CD4-positive, alpha-beta T cell treated with Interferon alpha-2 for 1 hour (primary cell): ENCODE measurements at regions not wholly inside any gene's neighbourhood (a gene's known extent, or its start where the extent isn't known, plus 50 kb on each side); places are given as distances from the start of the nearest gene placed in this dataset.

ENCODE experiments used
- DNase-seq, 2 donors: peaks; one replicate each; pipeline ENCODE4 v3.0.0-alpha.2; 2020 to 2022

DNA sequence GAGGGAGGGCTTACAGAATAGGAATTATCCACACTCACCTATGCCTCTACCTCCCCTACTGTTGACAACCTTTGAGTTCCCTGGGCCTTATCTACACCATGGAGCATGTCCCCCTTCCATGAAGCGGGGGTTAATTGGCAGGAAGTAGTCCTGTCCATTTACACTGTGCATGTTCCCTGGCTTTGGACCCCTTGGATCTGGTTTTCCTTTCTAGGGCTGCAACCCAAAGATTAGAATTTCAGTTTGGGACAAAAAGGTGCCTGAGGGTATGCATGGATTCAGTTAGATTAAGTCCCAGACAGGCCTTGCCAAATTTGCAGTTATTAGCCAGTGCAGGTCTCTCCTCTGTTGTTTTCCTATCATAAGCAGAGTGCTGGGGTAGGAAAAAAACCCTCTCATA is 180.3 kb downstream of the CMPK2 start:
- no peak for DNase-seq

DNA sequence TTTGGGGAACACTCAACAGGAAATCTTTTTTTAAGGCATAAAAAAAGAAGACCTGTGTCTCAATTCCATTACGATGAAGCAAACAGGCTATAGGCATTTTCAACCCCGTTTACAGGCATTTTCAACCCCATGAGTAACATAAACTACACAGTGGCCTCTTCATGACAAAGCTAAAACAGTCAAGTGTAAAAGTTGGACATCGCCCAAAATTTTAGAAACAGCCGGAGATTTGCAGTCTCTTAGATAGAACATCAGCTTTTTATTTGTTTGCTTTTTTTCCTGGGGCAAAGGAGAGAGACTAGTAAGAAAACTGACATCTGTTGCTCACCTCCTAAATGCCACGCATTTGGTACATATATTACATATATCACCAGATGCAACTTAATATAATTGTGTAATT is 173.7 kb downstream of the CMPK2 start:
- no peak for DNase-seq

DNA sequence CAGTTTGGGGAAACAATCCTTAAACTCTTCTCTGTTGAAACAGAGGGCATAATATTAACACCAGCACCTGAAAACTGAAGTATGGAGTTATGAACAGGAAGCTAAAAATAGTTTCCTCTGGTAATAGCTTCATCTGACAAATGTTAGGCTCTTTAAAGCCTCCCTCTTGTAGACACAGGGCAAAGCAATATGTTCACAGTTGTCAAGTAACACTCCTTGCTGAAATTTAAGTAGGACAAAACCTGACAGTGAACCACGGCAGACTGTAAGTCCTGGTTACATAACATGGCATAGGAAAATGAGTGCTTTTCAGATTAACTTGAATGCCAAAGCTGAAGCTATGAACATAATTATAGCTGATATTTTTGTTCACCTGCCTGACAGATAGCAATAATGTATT is 172.9 kb downstream of the CMPK2 start:
- DNase-seq: no peak

DNA sequence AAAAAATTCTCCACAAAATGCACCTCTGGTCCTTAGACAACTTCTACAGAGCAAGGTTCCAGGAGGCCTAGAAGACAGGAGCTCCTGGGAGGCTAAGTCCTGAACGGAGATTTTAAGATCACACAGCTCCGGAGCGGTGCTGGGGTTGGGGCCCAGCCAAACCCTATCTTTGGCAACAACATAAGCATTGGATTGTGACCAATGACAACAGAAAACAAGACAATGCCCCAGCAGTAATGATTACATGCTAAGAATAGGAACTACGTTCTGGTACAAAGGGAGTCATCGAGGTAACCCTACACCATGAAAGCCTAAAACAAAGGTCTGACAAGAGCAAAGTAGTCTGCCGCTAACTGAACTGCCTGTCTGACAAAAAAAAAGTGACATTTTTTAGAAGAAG is 171.2 kb downstream of the CMPK2 start:
- DNase-seq: no peak

DNA sequence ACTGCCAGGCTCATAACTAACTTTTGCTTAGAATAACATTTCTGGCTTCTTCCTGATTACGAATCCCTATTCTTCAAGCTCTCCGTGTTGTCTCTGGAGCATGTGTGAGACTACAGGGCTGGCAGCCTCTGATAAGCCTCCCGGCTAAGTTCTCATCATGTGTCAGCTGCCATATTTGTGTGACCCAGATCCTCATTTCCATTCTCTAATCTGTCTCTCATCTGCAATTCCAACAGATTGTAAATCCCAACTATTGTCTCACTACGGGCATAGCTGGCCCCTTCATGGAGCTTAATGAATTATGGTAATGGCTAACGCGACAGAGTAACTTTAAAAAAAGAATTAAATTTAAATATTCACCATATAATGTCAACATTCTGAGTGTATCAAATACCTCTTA is 165.4 kb downstream of the CMPK2 start:
- DNase-seq: no peak

DNA sequence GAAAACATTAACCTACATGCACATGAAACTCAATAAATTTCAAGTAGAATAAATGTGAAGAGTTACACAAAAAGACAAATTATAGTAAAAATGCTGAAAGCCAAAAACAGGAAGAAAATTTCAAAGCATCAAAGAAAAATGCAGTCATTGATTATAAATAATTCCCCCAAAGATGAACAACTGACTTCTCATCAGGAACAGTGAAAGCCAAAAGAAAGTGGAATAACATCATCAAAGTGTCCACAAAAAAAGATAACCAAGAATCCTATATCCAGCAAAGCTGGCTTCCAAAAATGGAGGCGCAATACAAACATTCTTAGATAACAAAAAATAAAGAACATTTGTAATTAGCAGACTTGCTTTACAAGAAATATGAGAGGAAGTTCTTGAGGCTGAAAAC is 161.6 kb downstream of the CMPK2 start:
- no peak for DNase-seq

DNA sequence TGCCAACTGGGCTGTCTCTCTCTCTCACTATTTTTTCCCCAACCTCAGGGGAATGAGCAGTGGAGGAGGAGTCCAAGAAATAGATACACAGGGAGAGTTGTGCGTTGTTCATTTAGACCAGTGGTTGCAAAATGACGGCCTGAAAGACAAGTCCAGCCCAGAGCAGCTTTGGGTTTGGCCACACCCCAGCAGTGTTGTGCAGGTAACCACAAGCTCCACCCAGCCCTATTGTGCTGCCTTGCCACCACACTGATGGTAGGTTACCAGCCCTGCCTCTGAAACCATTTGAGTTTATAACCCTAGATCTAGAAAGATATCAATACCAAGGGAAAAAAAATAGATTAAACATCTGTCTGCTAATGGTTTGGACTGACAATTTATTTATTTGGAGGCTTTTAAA is 144.3 kb downstream of the CMPK2 start:
- no peak for DNase-seq

DNA sequence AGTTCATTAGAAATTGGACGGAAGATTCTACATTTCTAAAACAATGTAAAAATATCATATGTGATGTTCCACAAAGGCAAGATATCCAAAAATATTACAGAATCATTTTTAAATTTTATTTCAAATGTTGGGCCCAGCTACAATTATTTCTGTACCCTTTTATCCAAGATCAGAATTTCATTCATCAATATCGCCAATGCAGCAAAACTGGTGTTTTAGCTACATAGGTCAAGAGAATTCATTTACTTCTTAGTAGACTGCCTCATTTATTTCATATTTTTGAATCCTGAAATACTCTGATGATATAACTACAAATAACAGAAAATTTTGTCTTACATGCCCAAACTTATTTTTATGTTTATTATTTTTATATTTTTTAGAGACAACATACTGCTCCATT is 143.1 kb downstream of the CMPK2 start:
- no peak for DNase-seq

DNA sequence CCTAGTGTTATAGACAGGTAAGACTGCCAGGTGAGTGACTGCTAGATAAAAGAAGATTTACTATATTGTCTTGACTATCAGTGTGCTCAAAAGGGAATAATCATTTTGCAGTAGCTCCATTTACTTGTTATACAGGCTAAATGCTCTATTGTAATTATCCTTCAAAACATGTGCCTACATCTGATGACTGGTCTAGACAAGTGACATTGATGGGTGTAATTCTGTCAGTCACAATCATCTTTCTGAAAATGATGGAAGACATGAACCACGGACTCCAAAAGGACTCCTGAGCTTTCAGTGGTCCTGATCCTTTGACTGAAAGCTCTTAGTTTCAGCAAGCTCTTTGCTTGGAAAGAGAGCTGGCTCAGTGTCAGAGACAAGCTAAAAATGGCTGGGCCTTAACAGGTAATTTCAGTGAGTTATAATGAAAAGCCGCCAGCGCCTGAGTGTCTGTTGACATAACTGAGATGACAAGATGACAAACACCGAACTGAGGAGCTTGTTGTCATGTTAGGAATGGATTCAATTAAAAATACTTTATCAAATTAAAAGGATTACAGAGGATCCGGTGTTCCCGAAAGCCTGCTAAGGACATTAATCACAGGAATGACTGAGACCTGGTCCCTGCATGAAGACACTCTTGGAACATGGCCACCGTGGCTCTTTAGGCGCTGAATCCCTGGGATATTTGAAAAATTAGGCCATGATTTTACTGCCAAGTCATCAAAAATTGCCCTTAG is 141.7 kb downstream of the CMPK2 start:
- DNase-seq: no peak

DNA sequence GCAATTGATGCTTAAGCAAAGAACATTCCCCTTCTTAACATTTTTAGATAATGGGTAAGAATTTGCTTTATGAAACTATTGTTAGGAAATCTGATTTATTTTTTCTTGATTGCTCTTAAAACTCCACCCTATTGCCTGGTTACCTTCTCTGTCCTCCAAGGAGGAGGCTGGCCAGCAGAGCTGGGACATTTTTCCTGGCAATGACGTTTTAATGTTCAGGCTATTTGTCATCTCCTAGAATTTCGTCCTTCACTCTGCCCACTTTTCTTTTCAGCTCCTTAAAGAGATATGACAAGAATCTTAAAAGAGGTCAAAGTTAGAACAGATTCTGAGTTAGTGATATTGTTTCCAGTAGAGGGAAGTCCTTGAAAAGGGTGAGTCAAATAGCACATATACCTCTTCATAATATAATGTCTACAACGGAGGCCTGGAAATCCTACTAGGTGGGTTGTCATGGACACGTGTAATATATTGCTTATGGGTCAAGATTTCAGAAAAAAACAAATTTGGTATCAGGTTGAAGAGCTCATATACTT is 141.0 kb downstream of the CMPK2 start:
- DNase-seq: no peak

DNA sequence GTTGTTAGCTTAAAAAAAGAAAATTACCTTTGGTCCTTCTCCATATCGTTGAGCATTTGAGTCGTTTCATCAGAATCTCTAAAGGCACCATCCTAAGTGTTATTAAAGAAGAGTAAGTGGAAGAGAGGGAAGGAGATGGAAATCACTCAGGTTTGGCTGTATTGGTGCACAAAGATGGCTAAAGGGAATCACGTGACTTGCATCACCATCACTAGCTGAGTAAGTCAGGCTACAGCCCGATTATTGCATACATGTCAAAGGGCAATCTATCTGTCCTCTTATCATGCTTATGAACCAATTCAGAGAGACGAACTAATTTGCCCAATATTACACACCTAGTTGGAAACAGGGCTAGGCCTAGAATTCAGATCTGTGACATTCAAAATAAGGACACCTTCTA is 137.6 kb downstream of the CMPK2 start:
- DNase-seq: no peak

DNA sequence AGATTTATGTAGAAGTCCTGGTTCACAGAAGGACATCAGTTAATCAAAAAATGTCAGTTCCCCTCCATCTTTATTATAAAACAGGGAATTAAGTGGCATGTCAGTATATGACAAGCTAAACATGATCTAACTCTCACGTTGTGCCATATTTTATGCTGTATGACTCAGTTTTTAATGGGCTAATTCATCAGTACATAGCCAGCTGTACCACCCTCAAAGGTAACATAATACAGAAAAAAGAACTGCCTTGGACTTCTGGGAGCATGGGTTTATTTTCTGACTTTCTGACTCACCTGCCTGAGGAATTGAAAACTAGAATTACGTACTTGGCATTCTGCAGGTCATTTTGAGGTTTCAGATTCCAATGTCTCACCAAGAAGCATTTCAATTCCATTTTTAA is 135.7 kb downstream of the CMPK2 start:
- no peak for DNase-seq

DNA sequence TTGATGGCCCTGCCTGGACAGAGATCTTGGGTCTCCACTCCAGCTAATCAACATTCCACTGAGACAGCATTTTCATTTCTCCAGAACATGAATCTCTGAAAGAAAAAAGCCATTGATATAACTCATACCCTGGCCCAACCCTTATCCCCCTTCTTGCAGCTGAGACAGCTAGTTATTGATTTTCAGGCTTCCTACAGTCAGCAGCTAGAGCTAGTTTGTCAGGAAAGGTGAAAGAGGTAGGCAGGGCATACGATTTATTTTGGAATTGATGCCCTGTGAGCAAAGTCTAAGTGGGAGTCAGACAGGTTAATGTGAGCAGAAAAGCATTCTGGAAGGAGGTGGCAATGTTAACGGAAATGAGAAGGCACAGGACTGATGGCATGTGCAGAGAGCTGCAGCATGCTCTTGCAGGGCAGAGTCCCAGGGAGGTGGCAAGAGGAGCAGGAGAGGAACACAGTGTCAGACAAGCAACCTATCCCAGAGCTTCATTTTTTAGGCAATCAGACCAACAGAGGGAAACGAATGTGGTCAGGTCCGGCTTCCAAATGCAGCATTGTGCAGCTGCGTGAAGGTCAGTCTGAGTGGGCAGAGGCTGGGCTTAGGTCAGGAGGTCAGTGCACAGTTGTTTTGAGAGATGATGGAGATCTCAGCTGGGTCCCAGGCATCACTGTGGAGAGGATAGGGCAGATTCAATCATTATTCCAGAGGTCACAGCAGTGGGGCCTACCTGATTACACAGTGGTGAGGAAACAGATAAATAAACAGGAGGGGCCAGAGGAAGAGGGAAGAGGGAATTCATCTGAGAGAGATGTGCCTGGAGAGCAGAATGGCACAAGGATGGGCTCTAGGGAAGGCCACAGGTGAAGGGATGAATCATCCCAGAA is 134.8 kb downstream of the CMPK2 start:
- no peak for DNase-seq

DNA sequence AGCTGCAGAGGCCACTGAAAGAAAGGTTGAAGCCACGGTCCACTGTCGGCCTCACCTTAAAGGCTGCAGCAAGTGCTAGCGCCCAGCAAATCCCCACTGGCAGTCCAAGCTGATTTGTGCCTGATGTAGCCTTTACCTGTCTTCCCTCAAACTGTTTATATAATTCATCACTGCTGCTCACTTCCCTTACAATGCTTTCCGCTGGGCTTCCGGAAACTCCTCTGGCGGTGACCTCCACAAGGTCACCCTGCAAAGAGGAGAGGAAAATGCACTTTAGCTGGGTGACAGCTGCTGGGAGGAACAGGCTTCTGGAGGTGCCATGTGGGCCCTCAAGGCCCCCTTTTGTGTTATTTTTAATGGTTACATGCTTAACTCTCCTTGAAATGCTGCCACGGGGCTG is 126.2 kb downstream of the CMPK2 start:
- DNase-seq: no peak

DNA sequence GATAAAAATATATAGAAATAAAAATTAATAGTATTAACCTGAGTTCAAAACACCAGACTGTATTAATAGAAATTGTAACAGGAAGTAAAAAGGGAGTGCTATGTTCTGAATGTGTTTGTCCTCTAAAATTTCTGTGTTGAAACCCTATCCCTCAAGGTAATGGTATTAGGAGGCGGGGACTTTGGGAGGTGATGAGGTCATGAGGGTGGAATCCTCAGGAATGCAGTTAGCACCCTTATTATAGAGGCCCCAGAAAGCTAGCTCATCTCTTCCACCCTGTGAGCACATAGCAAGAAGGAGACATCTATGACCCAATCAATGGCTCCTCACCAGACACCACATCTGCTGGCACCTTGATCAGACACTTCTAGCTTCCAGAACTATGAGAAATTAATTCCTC is 124.5 kb downstream of the CMPK2 start:
- no peak for DNase-seq

DNA sequence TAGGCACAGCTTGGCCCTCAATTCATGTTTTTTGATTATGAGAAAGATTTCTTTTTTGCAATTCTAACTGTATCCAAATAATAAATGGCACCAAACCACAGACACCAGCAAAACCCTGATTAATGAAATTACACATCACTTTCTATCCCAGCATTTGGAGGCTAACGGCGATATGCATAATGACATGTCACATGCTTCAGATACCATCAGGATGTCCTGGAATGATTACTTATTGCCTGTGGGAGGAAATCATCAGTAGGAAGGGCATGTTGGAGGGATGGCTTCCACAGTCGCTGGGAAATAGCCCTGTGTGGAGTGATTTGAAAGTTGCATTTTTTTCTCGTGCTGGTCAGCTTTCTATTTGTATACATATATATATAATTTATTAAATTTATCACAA is 121.7 kb downstream of the CMPK2 start:
- no peak for DNase-seq

DNA sequence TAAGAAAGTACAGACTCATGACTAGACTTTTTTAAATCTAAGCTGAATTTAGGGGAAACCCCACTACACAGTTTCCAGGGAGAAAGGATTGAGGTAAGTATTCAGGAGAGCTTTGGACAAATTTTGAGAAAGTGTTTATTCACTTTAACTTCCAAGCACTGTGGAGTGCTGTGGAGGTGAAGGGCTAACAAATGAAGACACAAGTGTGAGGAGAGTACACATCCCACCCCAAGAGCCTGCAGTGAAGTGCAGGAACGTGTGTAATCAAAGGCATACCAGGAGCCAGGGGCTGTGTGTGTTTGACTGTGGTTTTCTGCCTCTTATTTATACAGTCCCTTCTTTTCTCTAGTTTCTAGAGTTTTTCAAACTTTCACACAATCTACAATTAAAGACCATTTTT is 118.3 kb downstream of the CMPK2 start:
- DNase-seq: no peak

DNA sequence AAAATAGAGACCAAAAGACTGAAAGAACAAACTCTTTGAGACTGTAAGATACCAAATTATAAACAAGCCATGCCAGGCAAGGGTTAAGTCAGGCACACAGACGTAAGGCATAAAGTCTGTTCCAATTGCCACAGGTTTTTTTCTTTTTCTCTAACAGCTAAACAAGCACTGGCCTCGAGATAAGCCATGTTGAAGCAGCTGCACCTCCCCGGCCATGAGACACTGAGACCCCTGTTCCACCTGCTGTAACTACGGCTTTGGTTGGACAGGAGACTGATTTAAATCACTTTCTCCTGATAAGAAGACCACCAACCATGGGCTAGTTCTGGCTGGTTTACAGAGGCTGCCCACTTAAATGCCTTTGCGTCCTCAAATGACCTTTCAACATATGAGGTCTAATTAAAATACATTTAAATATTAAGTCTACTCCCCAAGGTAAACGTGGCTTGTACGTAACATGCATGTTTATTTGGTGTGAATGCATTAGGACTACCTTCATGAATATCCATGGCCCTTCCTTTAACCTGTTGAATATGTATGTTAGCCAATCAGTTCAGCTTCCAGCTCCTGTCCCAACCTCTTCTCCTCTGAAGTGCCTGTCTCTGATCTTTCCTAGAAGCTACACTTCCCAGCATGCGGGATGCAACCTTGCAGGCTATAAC is 117.2 kb downstream of the CMPK2 start:
- no peak for DNase-seq

DNA sequence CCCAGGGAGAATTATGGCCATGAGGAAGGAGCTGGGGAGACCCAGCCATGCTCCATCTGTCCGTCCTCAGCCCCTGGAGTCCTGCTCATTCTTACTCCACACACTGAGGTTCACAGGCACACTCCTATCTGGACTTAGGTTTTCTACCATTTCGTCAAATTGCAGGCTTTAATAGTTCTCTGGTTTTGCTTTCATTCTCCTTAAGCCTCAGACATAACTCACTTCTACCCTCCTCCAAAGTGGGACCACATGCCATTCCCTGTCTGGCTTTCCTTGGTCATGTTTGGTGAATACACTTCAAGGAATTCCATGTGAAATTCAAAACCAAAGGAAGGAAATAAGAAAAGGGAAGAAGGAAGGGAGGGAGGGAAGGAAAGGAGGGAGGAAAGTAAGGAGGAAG is 115.7 kb downstream of the CMPK2 start:
- no peak for DNase-seq

DNA sequence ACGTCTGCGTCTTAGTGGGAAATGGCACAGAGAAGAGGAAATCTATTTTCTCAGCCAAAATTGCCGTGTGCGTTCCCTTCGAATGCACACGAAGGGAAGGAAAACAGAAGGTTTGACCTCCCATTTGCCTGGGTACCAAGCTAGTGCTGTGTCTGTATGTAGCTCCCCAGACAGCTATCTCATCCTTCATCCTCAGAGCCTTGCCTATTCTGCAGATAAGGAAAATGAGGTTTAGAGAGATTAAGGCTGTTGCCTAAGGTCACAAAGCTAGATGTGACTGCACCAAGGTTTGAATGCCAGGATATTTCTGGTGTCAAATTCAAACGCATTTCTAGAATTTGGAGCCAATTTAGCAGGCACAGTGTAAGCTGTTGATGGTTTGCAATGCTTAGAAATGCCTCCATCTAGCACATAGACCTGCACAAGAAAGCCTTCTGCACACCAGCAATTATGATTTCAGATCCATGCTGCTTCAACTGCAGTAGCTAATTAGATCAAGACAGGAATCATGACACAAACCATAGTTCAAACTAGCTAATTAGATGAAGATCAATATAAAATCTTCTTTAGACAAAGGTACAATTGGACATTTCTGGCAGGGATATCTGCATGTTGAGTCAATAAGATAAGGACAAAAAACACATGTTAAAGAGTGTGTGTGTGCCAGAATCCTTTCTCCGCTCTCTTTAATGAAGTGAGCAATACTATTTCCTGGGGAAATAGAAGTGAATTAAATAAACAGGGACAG is 115.1 kb downstream of the CMPK2 start:
- DNase-seq: no peak

DNA sequence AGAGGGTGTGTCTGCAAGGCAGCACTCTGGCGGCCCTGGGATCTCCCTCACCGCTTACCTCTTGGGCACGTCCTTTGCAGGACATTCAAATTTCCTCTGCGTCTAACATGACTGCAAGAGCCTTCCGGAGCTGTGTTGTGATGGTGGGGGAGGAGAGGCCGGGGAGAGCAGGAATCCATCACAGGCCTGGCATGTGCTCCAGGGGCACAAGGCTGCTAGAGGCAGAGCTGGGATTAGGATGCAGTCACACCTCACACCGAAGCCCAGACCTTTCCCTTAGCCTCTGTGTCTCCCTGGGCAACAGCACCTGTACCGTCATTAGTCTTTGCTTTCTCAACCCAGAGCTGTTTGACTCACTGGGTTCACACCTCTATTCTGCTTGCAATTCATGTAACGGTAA is 111.3 kb downstream of the CMPK2 start:
- DNase-seq: no peak

DNA sequence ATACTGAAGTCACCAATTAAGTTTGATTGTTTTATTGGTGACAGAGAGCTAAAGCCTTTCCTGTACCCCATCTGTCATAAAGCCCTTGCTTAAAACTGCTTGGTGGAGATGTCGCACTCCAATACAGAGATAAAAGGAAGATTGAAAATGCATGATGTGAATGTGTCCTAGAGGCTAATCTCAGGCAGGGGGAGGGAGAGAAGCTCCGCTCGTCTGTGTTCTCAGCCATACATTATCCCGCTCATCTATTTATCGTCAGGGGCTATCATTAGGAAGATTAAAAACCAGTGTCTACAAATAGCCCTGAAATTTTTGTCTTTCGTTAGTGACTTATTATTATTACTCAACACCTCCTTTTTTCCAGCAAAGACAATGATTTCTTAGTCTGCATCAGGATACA is 110.3 kb downstream of the CMPK2 start:
- DNase-seq: no peak

DNA sequence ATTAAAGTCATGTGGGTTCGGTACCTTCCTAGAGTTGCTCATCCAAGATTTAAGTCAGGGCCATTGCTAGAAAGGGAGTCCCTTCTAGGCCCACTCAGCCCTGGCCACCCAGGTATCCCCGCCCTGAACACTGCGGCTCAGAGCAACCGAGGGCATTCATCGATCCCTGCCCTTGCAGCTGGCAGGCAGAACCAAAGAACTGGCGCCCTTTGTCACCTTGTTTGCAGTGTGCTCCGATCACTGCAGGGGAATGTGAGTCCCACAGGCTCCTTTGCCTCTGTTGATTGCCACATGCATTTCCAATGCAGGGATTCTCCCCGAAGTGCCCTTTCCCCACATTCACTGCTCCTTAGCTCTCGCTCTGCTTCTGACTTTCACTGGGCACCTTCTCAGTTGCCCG is 108.5 kb downstream of the CMPK2 start:
- no peak for DNase-seq
